ENCODE measurements at regions not wholly inside any gene's neighbourhood (a gene's known extent, or its start where the extent isn't known, plus 50 kb on each side); places are given as distances from the start of the nearest gene placed in this dataset.

GRCh38 chr20:55790178-55790577 lies 215.1 kb downstream of the CBLN4 start:
- Histone ChIP-seq H3K27me3 (replicated peaks in 1 of 7) (no peaks in the 10 kb centered on the region), H3K4me3 (no peak overlapping the region), H3K9me3 (peaks cover 0 to 14% (median 0%) of the 10 kb centered on the region in 8 donors), H3K4me1 (no peaks in the 10 kb centered on the region), H3K27ac (no peak overlapping the region), H3K36me3 (no peaks in the 10 kb centered on the region)
- TF ChIP-seq CTCF (IDR thresholded peaks at IDR 0.05 in 8 of 11, conservative IDR thresholded peaks at IDR 0.05 in 3 of 11) (no peak), POLR2A (IDR thresholded peaks at IDR 0.05) (no peak)
- intact Hi-C loops (cut with DNase I; ENCODE audit: low total_unique reads): no loop called here
- WGBS, 5 donors: 77 to 90% (median 87%) methylated on average over 6 of the region's 6 CpGs
- no peak for DNase-seq

GRCh38 chr20:55784036-55784435 lies 221.3 kb downstream of the CBLN4 start:
- no peaks in the 10 kb centered on the region for H3K4me1 ChIP-seq
- DNase-seq: no peak
- WGBS, 5 donors: 60 to 71% (median 61%) methylated on average over 2 of the region's 2 CpGs

GRCh38 chr20:55783381-55783780 lies 221.9 kb downstream of the CBLN4 start:
- WGBS, 5 donors: 65 to 81% (median 74%) methylated on average over 3 of the region's 3 CpGs
- intact Hi-C loops (cut with DNase I; ENCODE audit: low total_unique reads): no loop called here
- DNase-seq: no peak

More at GRCh38 chr20:55784036-55784435, 221.3 kb downstream of the CBLN4 start:
- Histone ChIP-seq H3K4me3 (no peak overlapping the region), H3K27ac (no peak overlapping the region), H3K27me3 (replicated peaks in 1 of 7) (no peaks in the 10 kb centered on the region), H3K9me3 (peaks cover 0 to 10% (median 0%) of the 10 kb centered on the region in 8 donors), H3K36me3 (no peaks in the 10 kb centered on the region)
- intact Hi-C loops (cut with DNase I; ENCODE audit: low total_unique reads): no loop called here
- TF ChIP-seq CTCF (IDR thresholded peaks at IDR 0.05 in 8 of 11, conservative IDR thresholded peaks at IDR 0.05 in 3 of 11) (no peak), POLR2AphosphoS5 (IDR thresholded peaks at IDR 0.05) (no peak)

GRCh38 chr20:55782912-55783253 lies 222.4 kb downstream of the CBLN4 start:
- H3K9me3 ChIP-seq: peaks cover 0 to 10% (median 0%) of the 10 kb centered on the region in 8 donors
- TF ChIP-seq CTCF (IDR thresholded peaks at IDR 0.05 in 8 of 11, conservative IDR thresholded peaks at IDR 0.05 in 3 of 11) (no peak), POLR2A (IDR thresholded peaks at IDR 0.05) (no peak), POLR2AphosphoS5 (IDR thresholded peaks at IDR 0.05) (no peak)
- intact Hi-C loops (cut with DNase I; ENCODE audit: low total_unique reads): no loop called here
- H3K4me1 ChIP-seq: no peaks in the 10 kb centered on the region
- 52 to 63% (median 61%) methylated on average over 8 of the region's 8 CpGs for WGBS, 5 donors
- DNase-seq: no peak
- H3K27ac ChIP-seq: no peak overlapping the region
- no peaks in the 10 kb centered on the region for H3K27me3 ChIP-seq (replicated peaks in 1 of 7)
- no peak overlapping the region for H3K4me3 ChIP-seq
- no peaks in the 10 kb centered on the region for H3K36me3 ChIP-seq

More at GRCh38 chr20:55783381-55783780, 221.9 kb downstream of the CBLN4 start:
- H3K4me3 ChIP-seq: no peak overlapping the region
- no peaks in the 10 kb centered on the region for H3K4me1 ChIP-seq
- TF ChIP-seq CTCF (IDR thresholded peaks at IDR 0.05 in 8 of 11, conservative IDR thresholded peaks at IDR 0.05 in 3 of 11): no peak
- no peak for TF ChIP-seq POLR2AphosphoS5 (IDR thresholded peaks at IDR 0.05)
- TF ChIP-seq POLR2A (IDR thresholded peaks at IDR 0.05): no peak
- H3K27ac ChIP-seq: no peak overlapping the region
- no peaks in the 10 kb centered on the region for H3K36me3 ChIP-seq
- no peaks in the 10 kb centered on the region for H3K27me3 ChIP-seq (replicated peaks in 1 of 7)
- H3K9me3 ChIP-seq: peaks cover 0 to 14% (median 0%) of the 10 kb centered on the region in 8 donors

Data from spleen (tissue), 11 donors.